K562 (cell line): ENCODE measurements at regions not wholly inside any gene's neighbourhood (a gene's known extent, or its start where the extent isn't known, plus 50 kb on each side); places are given as distances from the start of the nearest gene placed in this dataset.

Experiments
- ATAC-seq: fragments of 200-7000 bp; cut with Tn5 transposase; 3 replicates; pipeline ENCODE4 v1.9.1; 2020; ENCODE audit warnings: moderate library complexity
- BruUV-seq: library from RNA; stranded (reverse); fragments of 400-500 nt; replicated peaks from 2 replicates; lab custom pipeline; 2021; lab: Mats Ljungman, UMichigan
- CTCF ChIA-PET: fragments of 300-600 bp; formaldehyde crosslinking; extraction: SDS; loops from one replicate; lab custom pipeline; 2021; ENCODE audit warnings: low intra/inter-chr PET ratio; lab: Yijun Ruan, JAX
- POLR2A ChIA-PET: fragments of 300-600, 350-650 bp; sonication (Branson Sonifier 250); formaldehyde crosslinking; extraction: SDS; loops from one replicate; lab custom pipeline; 2021; ENCODE audit warnings: antibody characterized with exemption, inconsistent platforms; lab: Yijun Ruan, JAX
- DNase-seq, 4 experiments: peaks; one replicate each; pipeline versions ENCODE4 v3.0.0 to v3.0.0-alpha.2; 2011 to 2018; ENCODE audit warnings: low spot score in 3 of 4, mixed read lengths in 3 of 4; ENCODE audit errors: extremely low read depth in 1 of 4
- FAIRE-seq: peaks from 2 replicates; lab custom pipeline; 2011; peaks lifted over from hg19 to GRCh38; lab: Jason Lieb, UNC
- H2AFZ ChIP-seq: 2 replicates; pipeline ENCODE4 v1.6.0; 2011; ENCODE audit warnings: low read depth, low read length, control low read depth, inconsistent platforms
- H3K27ac ChIP-seq: fragments of 200-600 bp; 3 replicates; pipeline ENCODE4 v1.8.0; 2011; ENCODE audit warnings: low read depth, mild to moderate bottlenecking, control low read depth, inconsistent platforms, low read length, moderate library complexity, mixed read lengths; ENCODE audit errors: extremely low read depth
- H3K27me3 ChIP-seq, 2 experiments: fragments of 300-600 bp in 1 of 2; 2 replicates in 1 of 2; 3 replicates in 1 of 2; pipeline versions ENCODE4 v1.6.0 to v1.8.0; 2011; ENCODE audit warnings: inconsistent platforms in 2 of 2, low read length in 2 of 2, mild to moderate bottlenecking in 1 of 2, mixed read lengths in 1 of 2, moderate library complexity in 1 of 2; ENCODE audit not compliant: control insufficient read depth in 2 of 2, insufficient read depth in 2 of 2
- H3K36me3 ChIP-seq: fragments of 300-600 bp; 3 replicates; pipeline ENCODE4 v1.8.0; 2011; ENCODE audit warnings: mild to moderate bottlenecking, low read length, inconsistent platforms; ENCODE audit not compliant: control insufficient read depth, insufficient read depth
- H3K4me1 ChIP-seq, 2 experiments: fragments of 200-600 bp in 1 of 2; replicated peaks in 1 of 2; 2 replicates in 1 of 2; 3 replicates in 1 of 2; pipeline versions ENCODE4 v1.5.1 to v1.8.0; 2011; ENCODE audit warnings: inconsistent platforms in 2 of 2, low read length in 2 of 2, mild to moderate bottlenecking in 1 of 2, mixed read lengths in 1 of 2, moderate library complexity in 1 of 2; ENCODE audit not compliant: control insufficient read depth in 2 of 2, insufficient read depth in 2 of 2
- H3K4me2 ChIP-seq: 2 replicates; pipeline ENCODE4 v1.6.1; 2011; ENCODE audit warnings: low read length, control low read depth, inconsistent platforms, mixed read lengths; ENCODE audit not compliant: insufficient read depth
- H3K4me3 ChIP-seq: fragments of 200-600 bp; sonication (generic), shearing (Covaris generic); 2 replicates; pipeline ENCODE4 v1.5.1; 2016; ENCODE audit warnings: control low read depth, inconsistent platforms
- H3K79me2 ChIP-seq: fragments of 200-600 bp; 3 replicates; pipeline ENCODE4 v1.8.0; 2011; ENCODE audit warnings: low read length, inconsistent platforms; ENCODE audit not compliant: control insufficient read depth, insufficient read depth
- H3K9ac ChIP-seq, 2 experiments: 2 replicates each; pipeline versions ENCODE4 v1.6.0 to v1.6.1; 2011; ENCODE audit warnings: low read depth in 2 of 2, low read length in 2 of 2, control low read depth in 1 of 2, inconsistent platforms in 1 of 2, mild to moderate bottlenecking in 1 of 2, mixed read lengths in 1 of 2; ENCODE audit not compliant: insufficient read depth in 1 of 2
- H3K9me1 ChIP-seq: one replicate; pipeline ENCODE4 v1.6.0; 2011; ENCODE audit warnings: inconsistent platforms, mild to moderate bottlenecking, low read length, moderate library complexity; ENCODE audit not compliant: control insufficient read depth, insufficient read depth
- H3K9me3 ChIP-seq: replicated peaks from 2 replicates; pipeline ENCODE4 v1.5.1; 2011; ENCODE audit warnings: low read depth, low read length, inconsistent platforms; ENCODE audit not compliant: control insufficient read depth, insufficient read depth
- H4K20me1 ChIP-seq: replicated peaks from 2 replicates; pipeline ENCODE4 v1.6.1; 2011; ENCODE audit warnings: low read length, inconsistent platforms, mixed read lengths; ENCODE audit not compliant: control insufficient read depth, insufficient read depth
- AFF4 ChIP-seq: sonication (generic); formaldehyde crosslinking; IDR thresholded peaks from 2 replicates; pipeline ENCODE4 v1.8.0; 2023; ENCODE audit warnings: mild to moderate bottlenecking, missing genetic modification reagents
- ATF2 ChIP-seq: sonication (generic); formaldehyde crosslinking; IDR thresholded peaks from 2 replicates; pipeline ENCODE4 v1.8.1; 2022; ENCODE audit warnings: missing genetic modification reagents
- BACH1 ChIP-seq: fragments of 200-800 bp; sonication (Bioruptor generic); IDR thresholded peaks from 2 replicates; pipeline ENCODE4 v1.6.1; 2016; ENCODE audit warnings: missing genetic modification characterization, missing compliant biosample characterization
- CCNT2 ChIP-seq: IDR thresholded peaks from 2 replicates; pipeline ENCODE4 v1.6.1; 2011; ENCODE audit warnings: borderline replicate concordance, low read depth, mild to moderate bottlenecking, moderate library complexity, mixed read lengths, low read length; ENCODE audit not compliant: insufficient read length; ENCODE audit errors: extremely low read depth
- COPS2 ChIP-seq: fragments of 450-650 bp; conservative IDR thresholded peaks from 2 replicates; pipeline ENCODE4 v1.6.1; 2016; ENCODE audit warnings: mild to moderate bottlenecking, moderate library complexity
- XRCC5 ChIP-seq: fragments of 200-400 bp; formaldehyde crosslinking; IDR thresholded peaks from 2 replicates; pipeline ENCODE4 v1.6.1; 2017; ENCODE audit warnings: low read depth, mild to moderate bottlenecking, low read length
- WGBS: fragments of 100-300 bp; shearing (Covaris generic); methylation state at CpG from one replicate; pipeline ENCODE4 v1.1.6; 2016; ENCODE audit warnings: low coverage, mixed read lengths; ENCODE audit not compliant: insufficient coverage; ENCODE audit errors: missing lambda C conversion rate; 5-methylcytosine and 5-hydroxymethylcytosine counted together
- in situ Hi-C: fragments of 300-500 bp; cut with MboI; formaldehyde crosslinking; loops from 4 replicates; pipeline ENCODE4 v1.15.0; 2018; ENCODE audit warnings: inconsistent platforms, mixed read lengths
- intact Hi-C: fragments of 100-400 bp; cut with micrococcal nuclease; formaldehyde crosslinking; loops from 2 replicates; pipeline ENCODE4 v1.14.2; 2022

- no peak for FAIRE-seq
- ChIA-PET CTCF (no interaction called here), POLR2A (no interaction called here)
- Histone ChIP-seq H3K9me3 (no peaks in the 10 kb centered on the region), H3K4me1 (peaks cover 1 to 24% of the 10 kb centered on the region in 2 experiments), H3K79me2 (no peaks in the 10 kb centered on the region), H3K27ac (no peak overlapping the region), H3K27me3 (no peaks in the 10 kb centered on the region; a peak in 1 of 5 replicates), H3K4me2 (no peak overlapping the region), H3K9ac (no peak overlapping the region), H3K36me3 (no peaks in the 10 kb centered on the region), H3K9me1 (no peaks in the 10 kb centered on the region), H4K20me1 (no peaks in the 10 kb centered on the region), H3K4me3 (no peak overlapping the region), H2AFZ (peak overlapping the region; percentile 74)
- no peak for ATAC-seq
- no TSS peak for BruUV-seq
- intact Hi-C loops: no loop called here
- TF ChIP-seq XRCC5: no peak
- no peak for TF ChIP-seq AFF4 (CRISPR knock-in tag)
- TF ChIP-seq BACH1 (tag): no peak
- no peak for TF ChIP-seq ATF2 (CRISPR knock-in tag)
- TF ChIP-seq CCNT2: no peak
- TF ChIP-seq COPS2: no peak
- 26% methylated on average over 13 of the region's 15 CpGs for WGBS
- no peak for DNase-seq
- in situ Hi-C loops: no loop called here
Observed at GRCh38 chr2:240244543-240244942, 104.1 kb upstream of the OTOS start.
